HEK293 (cell line): ENCODE measurements at regions not wholly inside any gene's neighbourhood (a gene's known extent, or its start where the extent isn't known, plus 50 kb on each side); places are given as distances from the start of the nearest gene placed in this dataset.

ENCODE experiments used
- CTCF ChIA-PET: fragments of 350-600 bp; formaldehyde crosslinking; extraction: SDS; loops from one replicate; lab custom pipeline; 2021; ENCODE audit warnings: antibody characterized with exemption; lab: Yijun Ruan, JAX
- POLR2A ChIA-PET: fragments of 300-600 bp; formaldehyde crosslinking; extraction: SDS; loops from one replicate; lab custom pipeline; 2020; ENCODE audit warnings: antibody characterized with exemption, inconsistent platforms; lab: Yijun Ruan, JAX
- H3K27ac ChIP-seq: fragments of 200-500 bp; sonication (Bioruptor generic); 2 replicates; pipeline ENCODE4 v1.5.1; 2014; ENCODE audit warnings: low read depth, low read length, control low read depth, inconsistent platforms; ENCODE audit errors: extremely low read depth
- H3K36me3 ChIP-seq, 2 experiments: fragments of 200-500 bp in 1 of 2; sonication (Bioruptor generic) in 1 of 2; 1 replicate in 1 of 2; 2 replicates in 1 of 2; pipeline ENCODE4 v1.5.1; 2014 to 2017; ENCODE audit warnings: inconsistent platforms in 2 of 2, low read length in 2 of 2; ENCODE audit not compliant: control insufficient read depth in 2 of 2, insufficient read depth in 1 of 2
- H3K4me1 ChIP-seq: fragments of 200-500 bp; sonication (Bioruptor generic); 2 replicates; pipeline ENCODE4 v1.5.1; 2014; ENCODE audit warnings: mild to moderate bottlenecking, low read length, inconsistent platforms; ENCODE audit not compliant: control insufficient read depth, insufficient read depth
- H3K4me3 ChIP-seq: 2 replicates; pipeline ENCODE4 v1.5.1; 2011; ENCODE audit warnings: low read depth, mild to moderate bottlenecking, control low read depth, low read length, moderate library complexity
- H3K9me3 ChIP-seq: fragments of 200-500 bp; sonication (Bioruptor generic); 2 replicates; pipeline ENCODE4 v1.5.1; 2014; ENCODE audit warnings: low read depth, low read length, inconsistent platforms; ENCODE audit not compliant: control insufficient read depth, insufficient read depth
- GLI2 ChIP-seq: fragments of 450-650 bp; formaldehyde crosslinking; IDR thresholded peaks from 2 replicates; pipeline ENCODE4; 2017; ENCODE audit warnings: missing biosample characterization, missing genetic modification characterization, low read depth, borderline replicate concordance
- IKZF3 ChIP-seq: fragments of 450-650 bp; IDR thresholded peaks from 2 replicates; pipeline ENCODE4 v1.5.0; 2018; ENCODE audit warnings: missing biosample characterization, mild to moderate bottlenecking, missing genetic modification characterization, moderate library complexity
- KLF16 ChIP-seq: fragments of 450-650 bp; formaldehyde crosslinking; IDR thresholded peaks from 2 replicates; pipeline ENCODE4 v1.5.1; 2017; ENCODE audit warnings: missing biosample characterization, missing genetic modification characterization
- MEIS1 ChIP-seq: sonication (generic); formaldehyde crosslinking; IDR thresholded peaks from 2 replicates; pipeline ENCODE4 v1.8.1; 2022; ENCODE audit warnings: missing genetic modification reagents, mild to moderate bottlenecking, borderline replicate concordance
- MZF1 ChIP-seq: fragments of 450-650 bp; formaldehyde crosslinking; IDR thresholded peaks from 2 replicates; pipeline ENCODE4 v1.5.1; 2017; ENCODE audit warnings: missing biosample characterization, missing genetic modification characterization, borderline replicate concordance
- OVOL3 ChIP-seq: fragments of 450-650 bp; formaldehyde crosslinking; IDR thresholded peaks from 2 replicates; pipeline ENCODE4 v1.5.1; 2016; ENCODE audit warnings: missing biosample characterization, missing genetic modification characterization
- PRDM6 ChIP-seq: fragments of 450-650 bp; formaldehyde crosslinking; IDR thresholded peaks from 2 replicates; pipeline ENCODE4 v1.5.1; 2017; ENCODE audit warnings: missing biosample characterization, missing genetic modification characterization
- SETDB1 ChIP-seq: IDR thresholded peaks from one replicate; pipeline ENCODE4 v1.6.1; 2017; ENCODE audit warnings: mild to moderate bottlenecking, low read length, moderate library complexity, mixed read lengths; ENCODE audit not compliant: insufficient read length
- SP7 ChIP-seq: fragments of 450-650 bp; formaldehyde crosslinking; IDR thresholded peaks from 2 replicates; pipeline ENCODE4 v1.5.1; 2016; ENCODE audit warnings: missing biosample characterization, missing genetic modification characterization
- YY2 ChIP-seq: fragments of 450-650 bp; formaldehyde crosslinking; IDR thresholded peaks from 2 replicates; pipeline ENCODE4 v1.5.1; 2016; ENCODE audit warnings: missing biosample characterization, missing genetic modification characterization
- ZBTB8A ChIP-seq: fragments of 450-650 bp; formaldehyde crosslinking; IDR thresholded peaks from 2 replicates; pipeline ENCODE4 v1.5.1; 2016; ENCODE audit warnings: missing biosample characterization, missing genetic modification characterization
- ZFHX2 ChIP-seq: fragments of 450-650 bp; formaldehyde crosslinking; conservative IDR thresholded peaks from 2 replicates; pipeline ENCODE4 v1.5.1; 2016; ENCODE audit warnings: missing biosample characterization, missing genetic modification characterization
- ZNF148 ChIP-seq: fragments of 450-650 bp; formaldehyde crosslinking; IDR thresholded peaks from 2 replicates; pipeline ENCODE4 v1.5.0; 2017; ENCODE audit warnings: missing biosample characterization, missing genetic modification characterization, borderline replicate concordance
- ZNF184 ChIP-seq: fragments of 450-650 bp; IDR thresholded peaks from 2 replicates; pipeline ENCODE4 v1.5.1; 2018; ENCODE audit warnings: missing biosample characterization, mild to moderate bottlenecking, missing genetic modification characterization
- ZNF202 ChIP-seq: fragments of 450-650 bp; formaldehyde crosslinking; IDR thresholded peaks from 2 replicates; pipeline ENCODE4 v1.5.1; 2016; ENCODE audit warnings: missing biosample characterization, missing genetic modification characterization, borderline replicate concordance
- ZNF266 ChIP-seq: fragments of 450-650 bp; formaldehyde crosslinking; IDR thresholded peaks from 2 replicates; pipeline ENCODE4 v1.5.1; 2016; ENCODE audit warnings: missing biosample characterization, missing genetic modification characterization, low read depth
- ZNF341 ChIP-seq: fragments of 450-650 bp; formaldehyde crosslinking; IDR thresholded peaks from 2 replicates; pipeline ENCODE4; 2016; ENCODE audit warnings: low read depth, missing biosample characterization, missing genetic modification characterization
- ZNF37A ChIP-seq: fragments of 450-650 bp; IDR thresholded peaks from 2 replicates; pipeline ENCODE4 v1.5.1; 2018; ENCODE audit warnings: missing biosample characterization, missing genetic modification characterization
- ZNF404 ChIP-seq: fragments of 450-650 bp; formaldehyde crosslinking; IDR thresholded peaks from 2 replicates; pipeline ENCODE4 v1.5.1; 2017; ENCODE audit warnings: missing biosample characterization, missing genetic modification characterization
- ZNF416 ChIP-seq: fragments of 450-650 bp; formaldehyde crosslinking; IDR thresholded peaks from 2 replicates; pipeline ENCODE4 v1.5.1; 2016; ENCODE audit warnings: missing biosample characterization, missing genetic modification characterization
- ZNF529 ChIP-seq: fragments of 450-650 bp; formaldehyde crosslinking; IDR thresholded peaks from 2 replicates; pipeline ENCODE4 v1.5.1; 2017; ENCODE audit warnings: missing genetic modification characterization, missing biosample characterization; ENCODE audit not compliant: insufficient replicate concordance
- ZNF549 ChIP-seq: fragments of 450-650 bp; IDR thresholded peaks from 2 replicates; pipeline ENCODE4 v1.5.1; 2018; ENCODE audit warnings: missing biosample characterization, missing genetic modification characterization, mild to moderate bottlenecking, inconsistent platforms, moderate library complexity
- ZNF558 ChIP-seq: fragments of 450-650 bp; formaldehyde crosslinking; IDR thresholded peaks from 2 replicates; pipeline ENCODE4 v1.5.1; 2016; ENCODE audit warnings: missing biosample characterization, missing genetic modification characterization
- ZNF561 ChIP-seq: fragments of 450-650 bp; IDR thresholded peaks from 2 replicates; pipeline ENCODE4 v1.5.1; 2018; ENCODE audit warnings: missing biosample characterization, missing genetic modification characterization, borderline replicate concordance
- ZNF664 ChIP-seq: fragments of 450-650 bp; formaldehyde crosslinking; IDR thresholded peaks from 2 replicates; pipeline ENCODE4 v1.5.1; 2016; ENCODE audit warnings: missing biosample characterization, missing genetic modification characterization
- ZNF677 ChIP-seq: fragments of 450-650 bp; IDR thresholded peaks from 2 replicates; pipeline ENCODE4 v1.5.0; 2018; ENCODE audit warnings: missing biosample characterization, mild to moderate bottlenecking, missing genetic modification characterization, moderate library complexity
- ZNF701 ChIP-seq: fragments of 450-650 bp; formaldehyde crosslinking; IDR thresholded peaks from 2 replicates; pipeline ENCODE4 v1.5.1; 2016; ENCODE audit warnings: missing biosample characterization, missing genetic modification characterization
- ZNF777 ChIP-seq: fragments of 450-650 bp; formaldehyde crosslinking; IDR thresholded peaks from 2 replicates; pipeline ENCODE4 v1.5.1; 2017; ENCODE audit warnings: missing biosample characterization, missing genetic modification characterization, borderline replicate concordance
- ZSCAN23 ChIP-seq: fragments of 450-650 bp; formaldehyde crosslinking; IDR thresholded peaks from 2 replicates; pipeline ENCODE4 v1.5.1; 2016; ENCODE audit warnings: missing biosample characterization, missing genetic modification characterization

- POLR2A ChIA-PET, result no interaction called here
- no peak for TF ChIP-seq MZF1 (tag by site-specific recombination)
- TF ChIP-seq OVOL3 (tag by site-specific recombination), result no peak
- TF ChIP-seq YY2 (tag by site-specific recombination), result no peak
- TF ChIP-seq ZNF148 (tag by site-specific recombination), result no peak
- TF ChIP-seq ZNF549 (tag by site-specific recombination), result no peak
- TF ChIP-seq ZSCAN23 (tag by site-specific recombination), result no peak
- no peak for TF ChIP-seq IKZF3 (tag by site-specific recombination)
- TF ChIP-seq ZNF341, result no peak
- no peak for TF ChIP-seq ZNF677 (tag by site-specific recombination)
- TF ChIP-seq GLI2 (tag by site-specific recombination), result no peak
- no peak overlapping the region for H3K4me3 ChIP-seq
- CTCF ChIA-PET, result no interaction called here
- H3K36me3 ChIP-seq, result no peaks in the 10 kb centered on the region
- H3K9me3 ChIP-seq, result no peaks in the 10 kb centered on the region
- no peaks in the 10 kb centered on the region for H3K4me1 ChIP-seq
- no peak overlapping the region for H3K27ac ChIP-seq
Observed at GRCh38 chr2:116859708-116860107, 954.8 kb upstream of the DDX18 start.

- no peak for TF ChIP-seq ZNF558 (tag by site-specific recombination)
- TF ChIP-seq SETDB1, result no peak
- TF ChIP-seq ZNF202 (tag by site-specific recombination), result no peak
- TF ChIP-seq ZNF404, result no peak
- TF ChIP-seq ZBTB8A (tag by site-specific recombination), result no peak
- no peak for TF ChIP-seq ZNF529
- no peak for TF ChIP-seq SP7 (tag by site-specific recombination)
- no peak for TF ChIP-seq ZNF184 (tag by site-specific recombination)
- TF ChIP-seq ZNF37A (tag by site-specific recombination), result no peak
- TF ChIP-seq ZNF561 (tag by site-specific recombination), result no peak
- TF ChIP-seq KLF16 (tag by site-specific recombination), result no peak
- TF ChIP-seq ZNF777 (tag by site-specific recombination), result no peak
- no peak for TF ChIP-seq ZNF701 (tag by site-specific recombination)
- no peak for TF ChIP-seq ZNF266 (tag by site-specific recombination)
- no peak for TF ChIP-seq ZFHX2 (tag by site-specific recombination)
- no peak for TF ChIP-seq PRDM6 (tag by site-specific recombination)
- no peak for TF ChIP-seq ZNF416 (tag by site-specific recombination)
- TF ChIP-seq MEIS1 (CRISPR knock-in tag), result no peak
- no peak for TF ChIP-seq ZNF664 (tag by site-specific recombination)
- no peaks in the 10 kb centered on the region for H3K9me3 ChIP-seq
- H3K36me3 ChIP-seq, result no peaks in the 10 kb centered on the region
- no peak overlapping the region for H3K27ac ChIP-seq
- no peaks in the 10 kb centered on the region for H3K4me1 ChIP-seq
- ChIA-PET POLR2A (no interaction called here), CTCF (no interaction called here)
- H3K4me3 ChIP-seq, result no peak overlapping the region
Observed at GRCh38 chr2:116874021-116874420, 940.5 kb upstream of the DDX18 start.
